IMR-90 (cell line): ENCODE measurements at regions not wholly inside any gene's neighbourhood (a gene's known extent, or its start where the extent isn't known, plus 50 kb on each side); places are given as distances from the start of the nearest gene placed in this dataset.

Experiments
- ATAC-seq: fragments of 200-7000 bp; cut with Tn5 transposase; 2 replicates; pipeline ENCODE4 v1.9.1; 2020; ENCODE audit warnings: low read depth, mild to moderate bottlenecking, moderate library complexity
- BruUV-seq: library from RNA; stranded (reverse); fragments of 400-500 nt; replicated peaks from 2 replicates; lab custom pipeline; 2021; lab: Mats Ljungman, UMichigan
- CTCF ChIA-PET: fragments of 300-600 bp; formaldehyde crosslinking; extraction: SDS; loops from one replicate; lab custom pipeline; 2021; ENCODE audit warnings: antibody characterized with exemption; lab: Yijun Ruan, JAX
- POLR2A ChIA-PET: fragments of 300-600 bp; sonication (Branson Sonifier 250); formaldehyde crosslinking; loops from one replicate; lab custom pipeline; 2022; ENCODE audit warnings: antibody characterized with exemption; ENCODE audit not compliant: unreplicated experiment; lab: Charles Lee
- DNase-seq: peaks from one replicate; pipeline ENCODE4 v3.0.0; 2013
- H2AFZ ChIP-seq: replicated peaks from 2 replicates; pipeline ENCODE3; 2013; ENCODE audit warnings: low read length, mild to moderate bottlenecking; ENCODE audit not compliant: poor library complexity
- H2AK5ac ChIP-seq: 2 replicates; pipeline ENCODE4 v1.6.1; 2013; ENCODE audit warnings: low read depth, low read length, inconsistent platforms
- H2AK9ac ChIP-seq: replicated peaks from 2 replicates; pipeline ENCODE3; 2013; ENCODE audit warnings: mild to moderate bottlenecking, low read depth, low read length, moderate library complexity; ENCODE audit not compliant: poor library complexity
- H2BK120ac ChIP-seq: 2 replicates; pipeline ENCODE4 v1.6.1; 2013; ENCODE audit warnings: low read depth, low read length, inconsistent platforms
- H2BK15ac ChIP-seq: 3 replicates; pipeline ENCODE4 v1.6.1; 2013; ENCODE audit warnings: low read depth, low read length, inconsistent platforms
- H2BK20ac ChIP-seq: 2 replicates; pipeline ENCODE4 v1.6.1; 2013; ENCODE audit warnings: low read depth, mild to moderate bottlenecking, inconsistent platforms, low read length, moderate library complexity
- H2BK5ac ChIP-seq: 2 replicates; pipeline ENCODE4 v1.6.1; 2013; ENCODE audit warnings: mild to moderate bottlenecking, low read depth, low read length, inconsistent platforms; ENCODE audit not compliant: poor library complexity, severe bottlenecking
- H3K14ac ChIP-seq: replicated peaks from 2 replicates; pipeline ENCODE4 v1.6.1; 2013; ENCODE audit warnings: low read depth, low read length, inconsistent platforms
- H3K18ac ChIP-seq: 2 replicates; pipeline ENCODE4 v1.6.1; 2013; ENCODE audit warnings: low read depth, low read length, control low read depth
- H3K23ac ChIP-seq: 2 replicates; pipeline ENCODE4 v1.6.1; 2013; ENCODE audit warnings: low read depth, low read length, inconsistent platforms
- H3K27ac ChIP-seq: 2 replicates; pipeline ENCODE4 v1.5.1; 2013; ENCODE audit warnings: mild to moderate bottlenecking, control low read depth, low read length; ENCODE audit not compliant: insufficient read depth
- H3K27me3 ChIP-seq: 2 replicates; pipeline ENCODE4 v1.6.1; 2013; ENCODE audit warnings: low read length; ENCODE audit not compliant: control insufficient read depth, insufficient read depth
- H3K36me3 ChIP-seq: 2 replicates; pipeline ENCODE4 v1.6.1; 2013; ENCODE audit warnings: low read length, mixed read lengths; ENCODE audit not compliant: control insufficient read depth, insufficient read depth
- H3K4ac ChIP-seq: 2 replicates; pipeline ENCODE4 v1.6.1; 2013; ENCODE audit warnings: low read depth, low read length, inconsistent platforms
- H3K4me1 ChIP-seq: 2 replicates; pipeline ENCODE4 v1.6.1; 2013; ENCODE audit warnings: low read length, mixed read lengths; ENCODE audit not compliant: control insufficient read depth, insufficient read depth
- H3K4me2 ChIP-seq: 2 replicates; pipeline ENCODE4 v1.6.1; 2013; ENCODE audit warnings: low read depth, mild to moderate bottlenecking, control low read depth, low read length, moderate library complexity
- H3K4me3 ChIP-seq: 2 replicates; pipeline ENCODE4 v1.5.1; 2013; ENCODE audit warnings: low read depth, mild to moderate bottlenecking, control low read depth, low read length, moderate library complexity; ENCODE audit not compliant: insufficient read depth
- H3K56ac ChIP-seq: 2 replicates; pipeline ENCODE4 v1.6.1; 2013; ENCODE audit warnings: low read length, inconsistent platforms; ENCODE audit not compliant: insufficient read depth; ENCODE audit errors: extremely low read depth
- H3K79me1 ChIP-seq, 2 experiments: 2 replicates each; pipeline ENCODE4 v1.6.1; 2013; ENCODE audit warnings: low read length in 2 of 2, inconsistent platforms in 1 of 2, low read depth in 1 of 2
- H3K9ac ChIP-seq: 2 replicates; pipeline ENCODE4 v1.6.1; 2013; ENCODE audit warnings: low read depth, low read length, control low read depth
- H3K9me1 ChIP-seq: 2 replicates; pipeline ENCODE4 v1.6.1; 2013; ENCODE audit warnings: low read length, inconsistent platforms; ENCODE audit not compliant: insufficient read depth
- H3K9me3 ChIP-seq: 2 replicates; pipeline ENCODE4 v1.6.1; 2013; ENCODE audit warnings: low read length; ENCODE audit not compliant: control insufficient read depth, insufficient read depth
- H4K20me1 ChIP-seq: 2 replicates; pipeline ENCODE4 v1.6.1; 2013; ENCODE audit warnings: low read length, inconsistent platforms; ENCODE audit not compliant: insufficient read depth
- H4K5ac ChIP-seq: 2 replicates; pipeline ENCODE4 v1.6.1; 2013; ENCODE audit warnings: mild to moderate bottlenecking, low read depth, low read length, control low read depth
- H4K8ac ChIP-seq, 2 experiments: 2 replicates each; pipeline ENCODE4 v1.6.1; 2013; ENCODE audit warnings: low read depth in 2 of 2, low read length in 2 of 2, control low read depth in 1 of 2, inconsistent platforms in 1 of 2
- H4K91ac ChIP-seq: 2 replicates; pipeline ENCODE4 v1.6.1; 2013; ENCODE audit warnings: low read depth, low read length, inconsistent platforms; ENCODE audit not compliant: insufficient read depth
- BHLHE40 ChIP-seq: fragments of 150-350 bp; IDR thresholded peaks from 2 replicates; pipeline ENCODE4 v1.6.1; 2016; ENCODE audit warnings: mild to moderate bottlenecking, low read depth, low read length
- CEBPB ChIP-seq: IDR thresholded peaks from 2 replicates; pipeline ENCODE4 v1.6.1; 2012; ENCODE audit warnings: low read depth, low read length, improper control_type of control experiment
- CHD1 ChIP-seq: IDR thresholded peaks from 2 replicates; pipeline ENCODE4 v1.6.1; 2012; ENCODE audit warnings: low read depth, low read length, improper control_type of control experiment
- CTCF ChIP-seq: conservative IDR thresholded peaks from 2 replicates; pipeline ENCODE4 v1.5.1; 2012; ENCODE audit warnings: mild to moderate bottlenecking, low read depth, low read length, improper control_type of control experiment
- ELK1 ChIP-seq: fragments of 150-350 bp; IDR thresholded peaks from 2 replicates; pipeline ENCODE4 v1.6.1; 2016; ENCODE audit warnings: low read depth, mild to moderate bottlenecking, low read length, moderate library complexity, borderline replicate concordance
- FOS ChIP-seq: fragments of 150-350 bp; IDR thresholded peaks from 2 replicates; pipeline ENCODE4 v1.6.1; 2016; ENCODE audit warnings: low read depth, low read length
- MAFK ChIP-seq: IDR thresholded peaks from 2 replicates; pipeline ENCODE4 v1.6.1; 2012; ENCODE audit warnings: low read depth, low read length, improper control_type of control experiment
- MAZ ChIP-seq: IDR thresholded peaks from 2 replicates; pipeline ENCODE4 v1.6.1; 2012; ENCODE audit warnings: low read depth, mild to moderate bottlenecking, low read length, improper control_type of control experiment, moderate library complexity, borderline replicate concordance
- MXI1 ChIP-seq: IDR thresholded peaks from 2 replicates; pipeline ENCODE4 v1.6.1; 2012; ENCODE audit warnings: low read depth, mild to moderate bottlenecking, low read length, moderate library complexity, borderline replicate concordance
- NFE2L2 ChIP-seq: fragments of 150-350 bp; IDR thresholded peaks from 2 replicates; pipeline ENCODE4 v1.6.1; 2016; ENCODE audit warnings: low read depth, mild to moderate bottlenecking, low read length
- POLR2A ChIP-seq: IDR thresholded peaks from 2 replicates; pipeline ENCODE4 v1.6.1; 2012; ENCODE audit warnings: mild to moderate bottlenecking, low read depth, low read length
- RAD21 ChIP-seq: IDR thresholded peaks from 2 replicates; pipeline ENCODE4 v1.6.1; 2012; ENCODE audit warnings: low read length, improper control_type of control experiment
- RCOR1 ChIP-seq: IDR thresholded peaks from 2 replicates; pipeline ENCODE4 v1.6.1; 2012; ENCODE audit warnings: mild to moderate bottlenecking, low read length, improper control_type of control experiment; ENCODE audit not compliant: insufficient replicate concordance
- RFX5 ChIP-seq: IDR thresholded peaks from 2 replicates; pipeline ENCODE4 v1.8.0; 2012; ENCODE audit warnings: low read depth, mild to moderate bottlenecking, low read length, moderate library complexity
- SMC3 ChIP-seq: fragments of 150-350 bp; IDR thresholded peaks from 2 replicates; pipeline ENCODE4 v1.6.1; 2016; ENCODE audit warnings: low read depth, mild to moderate bottlenecking, antibody characterized with exemption, low read length, moderate library complexity
- WGBS, 2 experiments: methylation state at CpG; one replicate each; pipeline versions ENCODE4 v1.1.5 to v1.1.7; 2013; ENCODE audit warnings: missing lambda C conversion rate in 2 of 2; ENCODE audit not compliant: insufficient read length in 1 of 2; ENCODE audit errors: extremely low coverage in 2 of 2; 5-methylcytosine and 5-hydroxymethylcytosine counted together
- dilution Hi-C: fragments of 300-500 bp; cut with HindIII; formaldehyde crosslinking; loops from one replicate; pipeline ENCODE4 v1.14.3; 2018; ENCODE audit warnings: low sequenced_read_pairs; ENCODE audit not compliant: unreplicated experiment
- in situ Hi-C: fragments of 300-500 bp; cut with MboI; formaldehyde crosslinking; loops from 3 replicates; pipeline ENCODE4 v1.14.3; 2019; ENCODE audit warnings: low sequenced_read_pairs, inconsistent platforms, mixed read lengths
- intact Hi-C: fragments of 100-400 bp; cut with micrococcal nuclease; formaldehyde crosslinking; loops from 2 replicates; pipeline ENCODE4 v1.10.0; 2022
- TF ChIP-seq, protein P1 (sequence below): fragments of 150-350 bp; IDR thresholded peaks from 2 replicates; pipeline ENCODE4 v1.6.1; 2017; ENCODE audit warnings: mild to moderate bottlenecking, antibody characterized with exemption, low read length, low read depth

- H2BK120ac ChIP-seq: no peak overlapping the region
- H2BK20ac ChIP-seq: no peak overlapping the region
- in situ Hi-C loops (no loop called here), dilution Hi-C loops (no loop called here), intact Hi-C loops (no loop called here)
- H3K36me3 ChIP-seq: no peaks in the 10 kb centered on the region
- H4K20me1 ChIP-seq: no peaks in the 10 kb centered on the region
- H3K79me1 ChIP-seq: no peaks in the 10 kb centered on the region
- H3K4me2 ChIP-seq: no peak overlapping the region
- ChIA-PET POLR2A (no interaction called here), CTCF (no interaction called here)
- H2AK5ac ChIP-seq: no peak overlapping the region
- no peaks in the 10 kb centered on the region for H3K9me1 ChIP-seq
- no peak overlapping the region for H4K5ac ChIP-seq
- H3K56ac ChIP-seq: no peak overlapping the region
- H3K4me3 ChIP-seq: no peak overlapping the region
- H3K4ac ChIP-seq: no peak overlapping the region
- no peak for DNase-seq
- no peak overlapping the region for H2BK15ac ChIP-seq
- H3K9me3 ChIP-seq: peaks cover 44% of the 10 kb centered on the region
- H3K27ac ChIP-seq: no peak overlapping the region
- H4K8ac ChIP-seq: no peak overlapping the region
- ATAC-seq: no peak
- H2AK9ac ChIP-seq: no peak overlapping the region
- no peaks in the 10 kb centered on the region for H3K4me1 ChIP-seq
- no peaks in the 10 kb centered on the region for H3K27me3 ChIP-seq
- no peak overlapping the region for H2AFZ ChIP-seq
- TF ChIP-seq ELK1 (no peak), RCOR1 (no peak), FOS (no peak), RAD21 (no peak), POLR2A (no peak), NFE2L2 (no peak), SMC3 (no peak), RFX5 (no peak), MXI1 (no peak), CTCF (no peak), MAZ (no peak), BHLHE40 (no peak), MAFK (no peak), CHD1 (no peak), CEBPB (no peak)
- TF ChIP-seq, protein P1, sequence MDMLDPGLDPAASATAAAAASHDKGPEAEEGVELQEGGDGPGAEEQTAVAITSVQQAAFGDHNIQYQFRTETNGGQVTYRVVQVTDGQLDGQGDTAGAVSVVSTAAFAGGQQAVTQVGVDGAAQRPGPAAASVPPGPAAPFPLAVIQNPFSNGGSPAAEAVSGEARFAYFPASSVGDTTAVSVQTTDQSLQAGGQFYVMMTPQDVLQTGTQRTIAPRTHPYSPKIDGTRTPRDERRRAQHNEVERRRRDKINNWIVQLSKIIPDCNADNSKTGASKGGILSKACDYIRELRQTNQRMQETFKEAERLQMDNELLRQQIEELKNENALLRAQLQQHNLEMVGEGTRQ: no peak
- no TSS peak for BruUV-seq
- no peak overlapping the region for H2BK5ac ChIP-seq
- H3K23ac ChIP-seq: no peak overlapping the region
- H4K91ac ChIP-seq: no peak overlapping the region
- WGBS, 2 experiments: 73% methylated on average over 5 of the region's 26 CpGs; no CpG with 5 or more reads in 1 of the 2 experiments
- no peak overlapping the region for H3K18ac ChIP-seq
- H3K14ac ChIP-seq: no peak overlapping the region
- no peak overlapping the region for H3K9ac ChIP-seq
Measured at GRCh38 chr6:169940481-169941271, 189.3 kb downstream of the ERMARD start.
